ENCODE measurements at regions not wholly inside any gene's neighbourhood (a gene's known extent, or its start where the extent isn't known, plus 50 kb on each side); places are given as distances from the start of the nearest gene placed in this dataset.

DNA sequence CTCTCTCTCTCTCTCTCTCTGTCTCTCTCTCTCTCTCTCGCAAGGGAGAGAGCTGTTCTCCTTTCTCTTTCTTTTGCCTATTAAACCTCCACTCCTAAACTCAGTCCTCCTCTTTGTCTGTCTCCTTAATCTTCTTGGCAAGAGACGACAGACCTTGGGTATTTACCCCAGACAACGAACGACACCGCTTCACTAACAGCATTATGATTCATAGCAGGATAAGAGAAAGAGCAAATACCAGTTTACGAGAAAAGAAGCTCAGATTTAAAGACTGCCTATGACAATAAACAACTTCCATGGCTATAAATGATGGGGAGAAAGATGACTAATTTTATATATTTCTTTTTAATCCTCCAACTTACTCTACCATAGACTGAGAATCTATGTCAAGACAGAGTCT is 1396.5 kb upstream of the CELF2 start:
- Mint-ChIP-seq H3K9me3 (ENCODE audit: unreplicated experiment) (no peaks in the 10 kb centered on the region), H3K27ac (ENCODE audit: unreplicated experiment) (no peak overlapping the region), H3K27me3 (ENCODE audit: unreplicated experiment) (peaks cover 2% of the 10 kb centered on the region), H3K36me3 (ENCODE audit: low read depth, unreplicated experiment) (no peaks in the 10 kb centered on the region), H3K4me1 (ENCODE audit: unreplicated experiment) (no peaks in the 10 kb centered on the region), H3K4me3 (ENCODE audit: unreplicated experiment) (no peak overlapping the region)
- DNase-seq (ENCODE audit: low spot score): no peak
- no peak for TF ChIP-seq CTCF (IDR thresholded peaks at IDR 0.05; ENCODE audit: unreplicated experiment)

DNA sequence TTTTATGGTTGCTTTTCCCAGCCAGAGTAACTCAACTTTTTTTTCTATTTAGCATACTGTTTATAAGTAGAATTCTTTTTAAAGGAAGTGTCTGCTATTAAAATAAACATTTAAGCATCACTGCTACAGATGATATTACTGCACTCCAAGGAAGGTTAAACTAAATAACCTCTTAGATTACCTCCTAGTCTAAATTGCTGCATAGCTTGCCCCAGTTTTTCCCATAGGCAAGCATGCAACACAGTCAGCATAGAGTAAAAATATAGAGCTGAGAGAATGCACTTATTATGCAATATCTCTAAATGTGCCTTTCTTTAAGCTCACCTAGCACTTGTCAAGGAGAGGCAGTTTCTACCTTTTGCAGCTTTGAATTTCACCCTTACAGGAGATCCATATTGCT is 1392.4 kb upstream of the CELF2 start:
- Mint-ChIP-seq H3K36me3 (ENCODE audit: low read depth, unreplicated experiment) (no peaks in the 10 kb centered on the region), H3K9me3 (ENCODE audit: unreplicated experiment) (no peaks in the 10 kb centered on the region), H3K27me3 (ENCODE audit: unreplicated experiment) (peaks cover 2% of the 10 kb centered on the region), H3K4me3 (ENCODE audit: unreplicated experiment) (no peak overlapping the region), H3K4me1 (ENCODE audit: unreplicated experiment) (no peaks in the 10 kb centered on the region), H3K27ac (ENCODE audit: unreplicated experiment) (no peak overlapping the region)
- no peak for TF ChIP-seq CTCF (IDR thresholded peaks at IDR 0.05; ENCODE audit: unreplicated experiment)
- DNase-seq (ENCODE audit: low spot score): no peak

- no peak for TF ChIP-seq CTCF (IDR thresholded peaks at IDR 0.05; ENCODE audit: unreplicated experiment)
- no peak for DNase-seq (ENCODE audit: low spot score)
- no peaks in the 10 kb centered on the region for H3K9me3 Mint-ChIP-seq (ENCODE audit: unreplicated experiment)
- H3K27ac Mint-ChIP-seq (ENCODE audit: unreplicated experiment): no peak overlapping the region
- no peaks in the 10 kb centered on the region for H3K36me3 Mint-ChIP-seq (ENCODE audit: low read depth, unreplicated experiment)
- H3K27me3 Mint-ChIP-seq (ENCODE audit: unreplicated experiment): no peaks in the 10 kb centered on the region
- no peak overlapping the region for H3K4me3 Mint-ChIP-seq (ENCODE audit: unreplicated experiment)
- no peaks in the 10 kb centered on the region for H3K4me1 Mint-ChIP-seq (ENCODE audit: unreplicated experiment)
Observed at GRCh38 chr10:9634466-9634865, 1383.2 kb upstream of the CELF2 start.

DNA sequence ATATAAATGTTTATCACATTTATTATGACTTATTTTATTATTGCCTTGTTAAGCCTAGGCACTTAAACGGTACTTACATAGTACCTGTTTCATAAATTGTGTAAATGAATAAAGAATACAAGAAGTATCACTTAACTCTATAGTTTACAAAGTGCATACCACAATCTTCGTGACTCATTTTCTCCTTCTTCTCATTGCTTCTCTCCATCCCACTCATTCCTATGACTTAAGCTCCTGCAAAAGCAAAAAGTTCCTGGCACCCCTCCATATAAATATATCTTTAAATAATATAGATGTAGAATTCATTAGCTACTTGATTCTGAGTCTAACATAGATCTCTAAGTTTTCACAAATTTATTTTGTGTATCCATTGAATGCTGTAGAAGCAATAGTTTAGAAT is 1382.0 kb upstream of the CELF2 start:
- no peak overlapping the region for H3K27ac Mint-ChIP-seq (ENCODE audit: unreplicated experiment)
- no peaks in the 10 kb centered on the region for H3K9me3 Mint-ChIP-seq (ENCODE audit: unreplicated experiment)
- H3K27me3 Mint-ChIP-seq (ENCODE audit: unreplicated experiment): no peaks in the 10 kb centered on the region
- no peaks in the 10 kb centered on the region for H3K36me3 Mint-ChIP-seq (ENCODE audit: low read depth, unreplicated experiment)
- no peak overlapping the region for H3K4me3 Mint-ChIP-seq (ENCODE audit: unreplicated experiment)
- TF ChIP-seq CTCF (IDR thresholded peaks at IDR 0.05; ENCODE audit: unreplicated experiment): no peak
- no peaks in the 10 kb centered on the region for H3K4me1 Mint-ChIP-seq (ENCODE audit: unreplicated experiment)
- no peak for DNase-seq (ENCODE audit: low spot score)

GRCh38 chr10:9636216-9636615 is 1381.5 kb upstream of the CELF2 start:
- Mint-ChIP-seq H3K9me3 (ENCODE audit: unreplicated experiment) (no peaks in the 10 kb centered on the region), H3K4me3 (ENCODE audit: unreplicated experiment) (no peak overlapping the region), H3K27ac (ENCODE audit: unreplicated experiment) (no peak overlapping the region), H3K36me3 (ENCODE audit: low read depth, unreplicated experiment) (no peaks in the 10 kb centered on the region), H3K4me1 (ENCODE audit: unreplicated experiment) (no peaks in the 10 kb centered on the region), H3K27me3 (ENCODE audit: unreplicated experiment) (no peaks in the 10 kb centered on the region)
- TF ChIP-seq CTCF (IDR thresholded peaks at IDR 0.05; ENCODE audit: unreplicated experiment): no peak
- DNase-seq (ENCODE audit: low spot score): no peak
